ENCODE measurements at regions not wholly inside any gene's neighbourhood (a gene's known extent, or its start where the extent isn't known, plus 50 kb on each side); places are given as distances from the start of the nearest gene placed in this dataset.

- TF ChIP-seq CTCF (IDR thresholded peaks at IDR 0.05 in 2 of 3, conservative IDR thresholded peaks at IDR 0.05 in 1 of 3; ENCODE audit: insufficient read depth in 2 of 3, low read depth in 1 of 3, low read length in 3 of 3), result no peak
- TF ChIP-seq GTF2E2 (tag; IDR thresholded peaks at IDR 0.05), result no peak
- no peak for TF ChIP-seq POLR2A (conservative IDR thresholded peaks at IDR 0.05)
- no peak for TF ChIP-seq PHB (CRISPR knock-in tag; IDR thresholded peaks at IDR 0.05)
- TF ChIP-seq EZH2 (IDR thresholded peaks at IDR 0.05; ENCODE audit: borderline replicate concordance, low read depth, low read length), result no peak
- TF ChIP-seq MAFF (IDR thresholded peaks at IDR 0.05; ENCODE audit: low read length), result no peak
- TF ChIP-seq E2F1 (CRISPR knock-in tag; IDR thresholded peaks at IDR 0.05), result no peak
- TF ChIP-seq ZBTB7A (IDR thresholded peaks at IDR 0.05; ENCODE audit: borderline replicate concordance, control insufficient read depth, low read depth, low read length), result no peak
- no peak for TF ChIP-seq CHD2 (IDR thresholded peaks at IDR 0.05; ENCODE audit: low read depth, low read length)
- TF ChIP-seq ZNF354B (CRISPR knock-in tag; IDR thresholded peaks at IDR 0.05), result no peak
These were observed 825.0 kb upstream of the GBE1 start for GRCh38 chr3:82586414-82586813.
